H1 (cell line): ENCODE measurements at regions not wholly inside any gene's neighbourhood (a gene's known extent, or its start where the extent isn't known, plus 50 kb on each side); places are given as distances from the start of the nearest gene placed in this dataset.

Experiments used
- CTCF ChIA-PET: fragments of 300-600 bp; sonication (Branson Sonifier 250); formaldehyde crosslinking; loops from one replicate; lab custom pipeline; 2021; ENCODE audit not compliant: partially characterized antibody; lab: Charles Lee
- POLR2A ChIA-PET: fragments of 300-600 bp; sonication (Branson Sonifier 250); formaldehyde crosslinking; loops from one replicate; lab custom pipeline; 2021; ENCODE audit warnings: inconsistent platforms; ENCODE audit not compliant: partially characterized antibody; lab: Charles Lee
- DNase-seq, 2 experiments: peaks; one replicate each; pipeline versions ENCODE4 v3.0.0 to v3.0.0-alpha.2; 2010 to 2022; ENCODE audit warnings: low spot score in 2 of 2, low read depth in 1 of 2, mixed read lengths in 1 of 2
- FAIRE-seq: peaks from 2 replicates; lab custom pipeline; 2011; peaks lifted over from hg19 to GRCh38; lab: Jason Lieb, UNC
- H2AFZ ChIP-seq: 2 replicates; pipeline ENCODE4 v1.8.1; 2012; ENCODE audit warnings: low read length, inconsistent platforms
- H2AK5ac ChIP-seq: 2 replicates; pipeline ENCODE4 v1.6.1; 2013; ENCODE audit warnings: low read depth, low read length
- H2BK120ac ChIP-seq: replicated peaks from 2 replicates; pipeline ENCODE3; 2013; ENCODE audit warnings: low read depth, low read length, inconsistent platforms
- H2BK12ac ChIP-seq: 2 replicates; pipeline ENCODE4 v1.6.1; 2013; ENCODE audit warnings: low read depth, low read length
- H2BK15ac ChIP-seq: 2 replicates; pipeline ENCODE4 v1.6.1; 2013; ENCODE audit warnings: low read length
- H2BK20ac ChIP-seq: 2 replicates; pipeline ENCODE4 v1.6.1; 2013; ENCODE audit warnings: low read length
- H2BK5ac ChIP-seq: 2 replicates; pipeline ENCODE4 v1.6.1; 2013; ENCODE audit warnings: low read depth, low read length
- H3K14ac ChIP-seq: 2 replicates; pipeline ENCODE4 v1.6.1; 2013; ENCODE audit warnings: inconsistent platforms; ENCODE audit not compliant: insufficient read length
- H3K18ac ChIP-seq: 2 replicates; pipeline ENCODE4 v1.6.1; 2013; ENCODE audit warnings: low read length; ENCODE audit errors: extremely low read depth
- H3K23ac ChIP-seq: 2 replicates; pipeline ENCODE4 v1.6.1; 2013; ENCODE audit warnings: inconsistent platforms; ENCODE audit not compliant: insufficient read length
- H3K23me2 ChIP-seq: 2 replicates; pipeline ENCODE4 v1.6.1; 2013; ENCODE audit warnings: low read depth, low read length
- H3K27ac ChIP-seq: 2 replicates; pipeline ENCODE4 v1.6.1; 2011; ENCODE audit warnings: low read depth, low read length, inconsistent platforms
- H3K27me3 ChIP-seq, 4 experiments: replicated peaks in 1 of 4; 1 replicate in 1 of 4; 2 replicates in 3 of 4; pipeline versions ENCODE4 v1.6.1 to v1.8.1; 2011 to 2013; ENCODE audit warnings: low read length in 3 of 4, mild to moderate bottlenecking in 3 of 4, inconsistent platforms in 2 of 4, mixed read lengths in 2 of 4, moderate library complexity in 1 of 4; ENCODE audit not compliant: control insufficient read depth in 3 of 4, insufficient read depth in 3 of 4; ENCODE audit errors: extremely low read depth in 1 of 4
- H3K36me3 ChIP-seq, 4 experiments: 2 replicates each; pipeline versions ENCODE4 v1.6.1 to v1.8.1; 2011 to 2013; ENCODE audit warnings: mild to moderate bottlenecking in 4 of 4, low read length in 3 of 4, moderate library complexity in 2 of 4, control low read depth in 1 of 4, inconsistent platforms in 1 of 4; ENCODE audit not compliant: insufficient read depth in 4 of 4, control insufficient read depth in 2 of 4
- H3K4ac ChIP-seq: replicated peaks from 2 replicates; pipeline ENCODE3; 2013; ENCODE audit warnings: low read length, low read depth, mixed read lengths, inconsistent platforms; ENCODE audit not compliant: insufficient read length
- H3K4me1 ChIP-seq, 4 experiments: replicated peaks in 1 of 4; 1 replicate in 1 of 4; 2 replicates in 3 of 4; pipeline versions ENCODE4 v1.6.1 to v1.8.1; 2011 to 2013; ENCODE audit warnings: low read length in 3 of 4, inconsistent platforms in 2 of 4, mixed read lengths in 1 of 4; ENCODE audit not compliant: insufficient read depth in 4 of 4, control insufficient read depth in 3 of 4
- H3K4me2 ChIP-seq, 2 experiments: 2 replicates each; pipeline versions ENCODE4 v1.6.1 to v1.8.1; 2011 to 2013; ENCODE audit warnings: low read depth in 2 of 2, low read length in 2 of 2, control low read depth in 1 of 2, inconsistent platforms in 1 of 2, mild to moderate bottlenecking in 1 of 2; ENCODE audit not compliant: insufficient read depth in 1 of 2
- H3K4me3 ChIP-seq, 4 experiments: fragments of 200-600, 300-600 bp in 1 of 4; sonication (generic), shearing (Covaris generic), sonication (Bioruptor Twin) in 1 of 4; 2 replicates each; pipeline versions ENCODE4 v1.5.1 to v1.8.1; 2011 to 2016; ENCODE audit warnings: low read length in 4 of 4, low read depth in 3 of 4, control low read depth in 2 of 4, inconsistent platforms in 2 of 4, mild to moderate bottlenecking in 2 of 4, mixed read lengths in 1 of 4, moderate library complexity in 1 of 4; ENCODE audit not compliant: insufficient read depth in 2 of 4; ENCODE audit errors: extremely low read depth in 1 of 4
- H3K56ac ChIP-seq: replicated peaks from 2 replicates; pipeline ENCODE3; 2013; ENCODE audit warnings: low read depth, mild to moderate bottlenecking, mixed read lengths, low read length, inconsistent platforms; ENCODE audit not compliant: insufficient read length
- H3K79me1 ChIP-seq: 2 replicates; pipeline ENCODE4 v1.6.1; 2013; ENCODE audit warnings: low read depth, low read length, control low read depth
- H3K79me2 ChIP-seq, 2 experiments: 2 replicates each; pipeline versions ENCODE4 v1.6.1 to v1.8.1; 2012 to 2013; ENCODE audit warnings: low read length in 2 of 2, mild to moderate bottlenecking in 2 of 2, inconsistent platforms in 1 of 2; ENCODE audit not compliant: insufficient read depth in 2 of 2, control insufficient read depth in 1 of 2
- H3K9ac ChIP-seq, 4 experiments: replicated peaks in 1 of 4; 1 replicate in 1 of 4; 2 replicates in 3 of 4; pipeline versions ENCODE4 v1.6.1 to v1.8.1; 2011 to 2013; ENCODE audit warnings: low read depth in 3 of 4, low read length in 3 of 4, control low read depth in 2 of 4, mild to moderate bottlenecking in 2 of 4, moderate library complexity in 2 of 4, inconsistent platforms in 1 of 4; ENCODE audit errors: extremely low read depth in 1 of 4
- H3K9me3 ChIP-seq, 2 experiments: 2 replicates each; pipeline versions ENCODE4 v1.6.1 to v1.8.1; 2012 to 2013; ENCODE audit warnings: mild to moderate bottlenecking in 2 of 2, moderate library complexity in 2 of 2, control low read depth in 1 of 2, inconsistent platforms in 1 of 2, low read depth in 1 of 2, low read length in 1 of 2, mixed read lengths in 1 of 2; ENCODE audit not compliant: insufficient read depth in 2 of 2
- H4K20me1 ChIP-seq, 2 experiments: replicated peaks in 1 of 2; 2 replicates each; pipeline versions ENCODE3 to v1.8.1; 2011 to 2013; ENCODE audit warnings: inconsistent platforms in 2 of 2, low read length in 2 of 2, mild to moderate bottlenecking in 1 of 2; ENCODE audit not compliant: insufficient read depth in 2 of 2, control insufficient read depth in 1 of 2
- H4K5ac ChIP-seq: 2 replicates; pipeline ENCODE4 v1.6.1; 2013; ENCODE audit warnings: low read length, low read depth, mixed read lengths, inconsistent platforms; ENCODE audit not compliant: insufficient read length
- H4K8ac ChIP-seq: 2 replicates; pipeline ENCODE4 v1.8.0; 2013; ENCODE audit warnings: mild to moderate bottlenecking, moderate library complexity, low read length, inconsistent platforms; ENCODE audit not compliant: insufficient read depth; ENCODE audit errors: extremely low read depth
- H4K91ac ChIP-seq: replicated peaks from 2 replicates; pipeline ENCODE3; 2013; ENCODE audit warnings: low read length, mixed read lengths, inconsistent platforms; ENCODE audit not compliant: insufficient read length
- CTBP2 ChIP-seq: IDR thresholded peaks from 2 replicates; pipeline ENCODE4 v1.7.0; 2011; ENCODE audit warnings: borderline replicate concordance, mild to moderate bottlenecking, moderate library complexity, mixed read lengths, low read length; ENCODE audit not compliant: insufficient read depth, insufficient read length
- CTCF ChIP-seq, 3 experiments: IDR thresholded peaks; 1 replicate in 2 of 3; 2 replicates in 1 of 3; pipeline versions ENCODE4 v1.5.1 to v1.6.1; 2011; ENCODE audit warnings: low read length in 3 of 3, mild to moderate bottlenecking in 3 of 3, inconsistent platforms in 2 of 3, low read depth in 1 of 3, moderate library complexity in 1 of 3; ENCODE audit not compliant: insufficient read depth in 1 of 3; ENCODE audit errors: control extremely low read depth in 1 of 3
- EGR1 ChIP-seq: IDR thresholded peaks from 2 replicates; pipeline ENCODE4 v1.6.1; 2011; ENCODE audit warnings: low read depth, low read length, borderline replicate concordance
- EZH2 ChIP-seq: fragments of 200-600 bp; sonication (generic); IDR thresholded peaks from 2 replicates; pipeline ENCODE4 v1.7.1; 2012; ENCODE audit warnings: low read depth, mild to moderate bottlenecking, moderate library complexity, low read length, inconsistent platforms; ENCODE audit not compliant: severe bottlenecking
- KDM1A ChIP-seq: fragments of 200-600, 300-600 bp; sonication (generic); IDR thresholded peaks from 2 replicates; pipeline ENCODE4 v1.7.1; 2016; ENCODE audit warnings: mild to moderate bottlenecking, low read length, borderline replicate concordance
- RAD21 ChIP-seq, 2 experiments: IDR thresholded peaks in 1 of 2; conservative IDR thresholded peaks in 1 of 2; 2 replicates each; pipeline ENCODE4 v1.6.1; 2011; ENCODE audit warnings: low read depth in 2 of 2, low read length in 2 of 2, improper control_type of control experiment in 1 of 2, inconsistent platforms in 1 of 2, mild to moderate bottlenecking in 1 of 2, moderate library complexity in 1 of 2
- RFX5 ChIP-seq: IDR thresholded peaks from 2 replicates; pipeline ENCODE4 v1.6.1; 2011; ENCODE audit warnings: low read depth, low read length, improper control_type of control experiment, borderline replicate concordance
- RXRA ChIP-seq: IDR thresholded peaks from 2 replicates; pipeline ENCODE4 v1.6.1; 2011; ENCODE audit warnings: low read depth, mild to moderate bottlenecking, low read length, moderate library complexity; ENCODE audit not compliant: insufficient read depth
- SP1 ChIP-seq: IDR thresholded peaks from 2 replicates; pipeline ENCODE4 v1.6.1; 2011; ENCODE audit warnings: low read depth, low read length
- WGBS, 2 experiments: shearing (Covaris generic) in 1 of 2; methylation state at CpG; one replicate each; pipeline versions ENCODE4 v1.1.6 to v1.1.7; 2013 to 2015; ENCODE audit warnings: low lambda C conversion rate in 2 of 2, mixed read lengths in 2 of 2, inconsistent platforms in 1 of 2, low coverage in 1 of 2, missing lambda C conversion rate in 1 of 2; ENCODE audit not compliant: insufficient replicate concordance in 2 of 2, insufficient coverage in 1 of 2, insufficient read length in 1 of 2; ENCODE audit errors: extremely low coverage in 1 of 2, missing lambda C conversion rate in 1 of 2; 5-methylcytosine and 5-hydroxymethylcytosine counted together

GRCh38 chr7:4607311-4607729 is 74.8 kb upstream of the FOXK1 start:
- Histone ChIP-seq H2BK120ac (no peak overlapping the region), H3K79me1 (no peaks in the 10 kb centered on the region), H4K20me1 (no peaks in the 10 kb centered on the region), H3K4me3 (no peak overlapping the region), H3K14ac (no peak overlapping the region), H2AFZ (no peak overlapping the region), H2AK5ac (no peak overlapping the region), H3K27me3 (no peaks in the 10 kb centered on the region), H3K27ac (no peak overlapping the region), H4K5ac (no peak overlapping the region), H3K4me1 (no peaks in the 10 kb centered on the region), H3K18ac (no peak overlapping the region), H4K8ac (no peak overlapping the region), H3K9me3 (peaks cover 22 to 42% of the 10 kb centered on the region in 2 experiments; a peak in 3 of 4 replicates), H3K79me2 (peaks cover 0 to 3% of the 10 kb centered on the region in 2 experiments; a peak in 2 of 4 replicates), H2BK20ac (no peak overlapping the region), H4K91ac (no peak overlapping the region), H2BK15ac (no peak overlapping the region), H2BK12ac (no peak overlapping the region), H3K9ac (no peak overlapping the region), H2BK5ac (no peak overlapping the region), H3K23me2 (peaks cover 7% of the 10 kb centered on the region; the same call in 1 of the 2 replicates), H3K4ac (no peak overlapping the region), H3K36me3 (no peaks in the 10 kb centered on the region; a peak in 1 of 8 replicates), H3K23ac (no peak overlapping the region), H3K56ac (no peak overlapping the region), H3K4me2 (no peak overlapping the region)
- WGBS, 2 experiments: 94% methylated on average over 14 of the region's 14 CpGs; no CpG with 5 or more reads in 1 of the 2 experiments
- ChIA-PET POLR2A (no interaction called here), CTCF (interaction anchor here (0.7 to 1.6 kb wide), 6 partner anchors 24 to 347 kb away, joined by 3 to 5 read pairs (median 5); no protein-coding TSS in a partner anchor)
- FAIRE-seq (no peak), DNase-seq (no peak)
- TF ChIP-seq RFX5 (no peak), KDM1A (no peak), CTCF (IDR thresholded peaks at IDR 0.05; ENCODE audit: control extremely low read depth in 1 of 3, insufficient read depth in 1 of 3, low read depth in 1 of 3, low read length in 3 of 3) (no peak), EGR1 (no peak), SP1 (no peak), EZH2 (no peak), RXRA (no peak), RAD21 (IDR thresholded peaks at IDR 0.05 in 1 of 2, conservative IDR thresholded peaks at IDR 0.05 in 1 of 2; ENCODE audit: low read depth in 2 of 2, low read length in 2 of 2) (no peak), CTBP2 (no peak)
